ENCODE measurements at regions not wholly inside any gene's neighbourhood (a gene's known extent, or its start where the extent isn't known, plus 50 kb on each side); places are given as distances from the start of the nearest gene placed in this dataset.

DNA sequence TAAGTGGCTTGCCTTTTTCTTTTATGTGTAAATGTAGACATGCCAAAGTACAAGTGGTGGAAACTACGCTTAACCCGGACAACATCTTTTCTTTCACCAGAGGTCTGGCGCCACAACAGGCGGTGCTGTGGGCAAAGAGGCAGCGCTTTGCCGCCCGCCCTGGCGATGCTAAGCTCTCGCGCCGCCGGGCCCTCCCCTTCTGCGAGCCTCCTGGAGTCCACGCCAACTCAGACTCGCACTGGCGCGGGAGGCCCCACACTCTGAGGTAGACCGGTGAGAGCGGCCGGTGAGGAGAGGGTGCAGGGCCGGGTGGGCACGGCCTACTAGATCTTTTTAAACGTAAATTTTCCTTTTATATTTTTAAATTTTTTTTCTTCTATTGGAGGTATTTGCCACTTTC is 2253.1 kb upstream of the C9orf72 start:
- no peaks in the 10 kb centered on the region for H3K36me3 ChIP-seq (ENCODE audit: insufficient read depth, low read length)
- no peak overlapping the region for H3K9ac ChIP-seq (ENCODE audit: low read depth, low read length, poor library complexity, severe bottlenecking)
- no peaks in the 10 kb centered on the region for H3K79me2 ChIP-seq (ENCODE audit: insufficient read depth, low read length)
- no peaks in the 10 kb centered on the region for H3K27me3 ChIP-seq (ENCODE audit: insufficient read depth, low read length, poor library complexity, severe bottlenecking)
- TF ChIP-seq CTCF (conservative IDR thresholded peaks at IDR 0.05; ENCODE audit: low read length): no peak
- TF ChIP-seq EZH2phosphoT487 (IDR thresholded peaks at IDR 0.05; ENCODE audit: borderline replicate concordance): no peak
- H3K9me3 ChIP-seq (ENCODE audit: insufficient read depth, low read depth, low read length): no peaks in the 10 kb centered on the region
- no peaks in the 10 kb centered on the region; the same call in 1 of the 2 replicates for H3K9me2 ChIP-seq (replicated peaks; ENCODE audit: low read depth, low read length)
- H3F3A ChIP-seq (ENCODE audit: low read depth): no peaks in the 10 kb centered on the region
- H3K4me3 ChIP-seq (ENCODE audit: low read length, poor library complexity, severe bottlenecking): no peak overlapping the region
- H2AFZ ChIP-seq (ENCODE audit: low read length): no peak overlapping the region
- H4K20me1 ChIP-seq (ENCODE audit: insufficient read depth, low read length, poor library complexity, severe bottlenecking): no peaks in the 10 kb centered on the region
- H3K4me1 ChIP-seq (ENCODE audit: insufficient read depth, low read length, poor library complexity, severe bottlenecking): no peaks in the 10 kb centered on the region
- H3K4me2 ChIP-seq (ENCODE audit: low read depth, low read length, poor library complexity, severe bottlenecking): no peak overlapping the region

GRCh38 chr9:29830821-29831220 is 2257.5 kb upstream of the C9orf72 start:
- TF ChIP-seq CTCF (conservative IDR thresholded peaks at IDR 0.05; ENCODE audit: low read length): peak; percentile 36; the same call in 1 of the 2 replicates
- TF ChIP-seq EZH2phosphoT487 (IDR thresholded peaks at IDR 0.05; ENCODE audit: borderline replicate concordance): no peak
- Histone ChIP-seq H3K4me3 (ENCODE audit: low read length, poor library complexity, severe bottlenecking) (no peak overlapping the region), H4K20me1 (ENCODE audit: insufficient read depth, low read length, poor library complexity, severe bottlenecking) (no peaks in the 10 kb centered on the region), H3K9ac (ENCODE audit: low read depth, low read length, poor library complexity, severe bottlenecking) (no peak overlapping the region), H3K4me2 (ENCODE audit: low read depth, low read length, poor library complexity, severe bottlenecking) (no peak overlapping the region), H3K36me3 (ENCODE audit: insufficient read depth, low read length) (no peaks in the 10 kb centered on the region), H3F3A (ENCODE audit: low read depth) (no peaks in the 10 kb centered on the region), H3K4me1 (ENCODE audit: insufficient read depth, low read length, poor library complexity, severe bottlenecking) (no peaks in the 10 kb centered on the region), H3K9me3 (ENCODE audit: insufficient read depth, low read depth, low read length) (no peaks in the 10 kb centered on the region), H3K79me2 (ENCODE audit: insufficient read depth, low read length) (no peaks in the 10 kb centered on the region), H3K27me3 (ENCODE audit: insufficient read depth, low read length, poor library complexity, severe bottlenecking) (no peaks in the 10 kb centered on the region), H2AFZ (ENCODE audit: low read length) (no peak overlapping the region), H3K9me2 (replicated peaks; ENCODE audit: low read depth, low read length) (no peaks in the 10 kb centered on the region; the same call in 1 of the 2 replicates)

- H3K9me3 ChIP-seq (ENCODE audit: insufficient read depth, low read depth, low read length): no peaks in the 10 kb centered on the region
- H3K9me2 ChIP-seq (replicated peaks; ENCODE audit: low read depth, low read length): no peaks in the 10 kb centered on the region
- no peaks in the 10 kb centered on the region for H3K4me1 ChIP-seq (ENCODE audit: insufficient read depth, low read length, poor library complexity, severe bottlenecking)
- no peaks in the 10 kb centered on the region for H3F3A ChIP-seq (ENCODE audit: low read depth)
- H3K4me2 ChIP-seq (ENCODE audit: low read depth, low read length, poor library complexity, severe bottlenecking): no peak overlapping the region
- H2AFZ ChIP-seq (ENCODE audit: low read length): no peak overlapping the region
- no peaks in the 10 kb centered on the region for H3K79me2 ChIP-seq (ENCODE audit: insufficient read depth, low read length)
- H3K9ac ChIP-seq (ENCODE audit: low read depth, low read length, poor library complexity, severe bottlenecking): no peak overlapping the region
- no peaks in the 10 kb centered on the region for H4K20me1 ChIP-seq (ENCODE audit: insufficient read depth, low read length, poor library complexity, severe bottlenecking)
- no peaks in the 10 kb centered on the region for H3K36me3 ChIP-seq (ENCODE audit: insufficient read depth, low read length)
- H3K27me3 ChIP-seq (ENCODE audit: insufficient read depth, low read length, poor library complexity, severe bottlenecking): no peaks in the 10 kb centered on the region
- TF ChIP-seq CTCF (conservative IDR thresholded peaks at IDR 0.05; ENCODE audit: low read length) (no peak), EZH2phosphoT487 (IDR thresholded peaks at IDR 0.05; ENCODE audit: borderline replicate concordance) (no peak)
- H3K4me3 ChIP-seq (ENCODE audit: low read length, poor library complexity, severe bottlenecking): no peak overlapping the region
These were observed 2265.3 kb upstream of the C9orf72 start for GRCh38 chr9:29838491-29839020.

All from Loucy (cell line).